AG09319 (cell line): ENCODE measurements at regions not wholly inside any gene's neighbourhood (a gene's known extent, or its start where the extent isn't known, plus 50 kb on each side); places are given as distances from the start of the nearest gene placed in this dataset.

Experiments
- DNase-seq: peaks from one replicate; pipeline ENCODE4 v3.0.0-alpha.2; 2010; ENCODE audit warnings: low read depth; ENCODE audit errors: extremely low read depth
- TF ChIP-seq, protein P1 (sequence below): IDR thresholded peaks from 2 replicates; pipeline ENCODE4 v1.5.1; 2011; ENCODE audit warnings: low read depth, mild to moderate bottlenecking, inconsistent platforms, low read length, moderate library complexity

DNA sequence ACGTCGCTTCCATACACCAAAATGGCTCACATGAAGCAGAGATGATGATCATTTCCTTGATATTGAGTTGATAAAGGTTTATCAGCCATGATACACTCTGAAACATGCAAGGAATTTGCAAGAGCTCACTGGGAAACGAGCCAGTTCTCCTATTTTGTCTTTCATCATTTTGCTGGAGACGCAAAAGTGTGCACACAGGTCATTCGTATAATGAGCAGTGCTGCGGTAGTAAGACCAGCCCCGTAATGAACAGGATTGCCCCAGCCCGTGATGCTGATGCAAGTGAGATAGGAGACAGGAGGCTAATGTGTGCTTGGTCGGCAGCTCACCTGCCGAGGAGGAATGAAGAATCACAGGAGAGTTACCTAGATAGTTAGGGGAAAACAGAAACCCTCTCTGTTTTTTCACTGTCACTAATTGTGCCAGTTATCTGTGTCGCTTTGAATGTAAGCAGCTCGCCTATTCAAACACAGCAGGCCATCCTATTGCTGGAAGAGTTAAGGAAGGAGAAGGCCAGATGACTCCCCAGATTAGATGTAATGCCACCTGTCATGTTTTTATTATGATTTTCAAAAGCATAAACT, 391.8 kb downstream of the SAMD5 start:
- TF ChIP-seq, protein P1, sequence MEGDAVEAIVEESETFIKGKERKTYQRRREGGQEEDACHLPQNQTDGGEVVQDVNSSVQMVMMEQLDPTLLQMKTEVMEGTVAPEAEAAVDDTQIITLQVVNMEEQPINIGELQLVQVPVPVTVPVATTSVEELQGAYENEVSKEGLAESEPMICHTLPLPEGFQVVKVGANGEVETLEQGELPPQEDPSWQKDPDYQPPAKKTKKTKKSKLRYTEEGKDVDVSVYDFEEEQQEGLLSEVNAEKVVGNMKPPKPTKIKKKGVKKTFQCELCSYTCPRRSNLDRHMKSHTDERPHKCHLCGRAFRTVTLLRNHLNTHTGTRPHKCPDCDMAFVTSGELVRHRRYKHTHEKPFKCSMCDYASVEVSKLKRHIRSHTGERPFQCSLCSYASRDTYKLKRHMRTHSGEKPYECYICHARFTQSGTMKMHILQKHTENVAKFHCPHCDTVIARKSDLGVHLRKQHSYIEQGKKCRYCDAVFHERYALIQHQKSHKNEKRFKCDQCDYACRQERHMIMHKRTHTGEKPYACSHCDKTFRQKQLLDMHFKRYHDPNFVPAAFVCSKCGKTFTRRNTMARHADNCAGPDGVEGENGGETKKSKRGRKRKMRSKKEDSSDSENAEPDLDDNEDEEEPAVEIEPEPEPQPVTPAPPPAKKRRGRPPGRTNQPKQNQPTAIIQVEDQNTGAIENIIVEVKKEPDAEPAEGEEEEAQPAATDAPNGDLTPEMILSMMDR, result no peak
- DNase-seq, result no peak

DNA sequence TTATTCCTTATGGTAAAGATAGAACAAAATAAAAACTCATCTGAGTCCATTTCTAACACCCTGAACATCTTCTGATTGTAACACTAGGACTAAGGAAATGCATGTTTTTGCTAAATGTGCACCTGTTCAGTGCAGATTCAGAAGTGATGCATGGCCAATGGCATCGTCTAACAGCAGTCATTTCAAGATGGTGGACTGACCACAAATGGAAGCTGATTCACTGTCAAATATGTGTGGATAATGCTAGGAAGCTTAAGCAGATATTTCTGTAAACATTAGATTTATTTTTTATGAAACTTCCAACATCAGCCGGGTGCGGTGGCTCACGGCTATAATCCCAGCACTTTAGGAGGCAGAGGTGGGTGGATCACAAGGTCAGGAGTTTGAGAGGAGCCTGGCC, 394.8 kb downstream of the SAMD5 start:
- TF ChIP-seq, protein P1, result no peak
- DNase-seq, result no peak

GRCh38 chr6:147903931-147904330, 395.4 kb downstream of the SAMD5 start:
- DNase-seq, result no peak
- TF ChIP-seq, protein P1, result no peak

GRCh38 chr6:147904416-147904815, 395.9 kb downstream of the SAMD5 start:
- DNase-seq, result no peak
- TF ChIP-seq, protein P1, result no peak

DNA sequence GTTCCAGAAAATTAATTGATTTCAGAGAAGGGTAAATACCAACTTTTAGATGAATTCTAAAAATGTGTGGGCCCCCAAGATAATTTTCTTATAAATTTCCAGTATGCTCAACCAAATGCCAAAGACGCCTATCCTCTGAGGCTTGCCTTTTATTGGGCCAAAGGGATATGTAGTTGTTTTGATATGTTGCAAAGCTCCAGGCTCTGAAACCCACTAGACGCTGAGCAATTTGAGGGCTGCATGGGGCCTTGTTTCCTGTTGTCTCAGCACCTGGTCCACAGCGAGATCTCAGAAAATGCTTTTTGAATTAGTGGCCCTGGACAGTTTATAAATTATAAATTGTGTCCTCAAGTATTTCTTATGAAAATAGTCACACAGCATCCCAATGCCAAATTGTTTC, 397.2 kb downstream of the SAMD5 start:
- DNase-seq, result no peak
- TF ChIP-seq, protein P1, result no peak

DNA sequence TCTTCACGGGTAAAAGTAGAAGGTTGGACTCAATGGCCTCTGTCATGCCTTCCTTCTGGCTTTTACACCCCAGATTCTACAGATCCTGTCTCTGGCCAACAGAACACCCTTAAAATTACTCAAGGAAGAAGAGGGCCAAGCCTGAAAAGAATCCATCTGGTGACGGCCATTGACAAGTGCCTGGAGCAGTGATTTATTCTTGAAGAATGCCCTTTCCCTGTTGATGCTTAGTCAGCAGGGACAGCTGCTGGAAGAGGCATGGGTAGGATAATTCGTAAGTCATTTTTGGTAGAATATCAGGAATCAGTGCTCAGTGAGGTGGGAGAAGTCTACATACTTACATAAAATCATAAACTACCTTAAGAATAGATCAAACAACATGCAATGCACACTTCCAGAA, 397.9 kb downstream of the SAMD5 start:
- DNase-seq, result no peak
- TF ChIP-seq, protein P1, result no peak

DNA sequence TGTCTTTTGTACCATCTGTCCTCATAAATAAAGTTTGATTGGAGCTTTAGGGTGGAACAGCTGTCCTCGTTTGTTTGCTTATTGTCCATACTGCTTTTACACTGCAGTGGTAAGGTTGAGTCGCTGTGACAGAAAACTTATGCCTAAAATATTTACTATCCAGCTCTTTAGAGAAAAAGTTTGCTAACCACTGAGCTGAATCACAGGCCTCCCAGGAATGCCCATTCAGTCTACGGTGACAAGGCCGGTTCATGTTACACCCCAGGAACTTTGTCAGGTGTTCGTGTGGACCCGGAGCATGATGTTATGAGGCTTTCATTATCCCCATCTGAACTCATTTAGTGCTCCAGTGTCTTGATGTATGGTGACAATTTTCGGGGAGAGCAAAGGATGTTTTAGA, 401.1 kb downstream of the SAMD5 start:
- DNase-seq, result no peak
- TF ChIP-seq, protein P1, result no peak
